ENCODE measurements at regions not wholly inside any gene's neighbourhood (a gene's known extent, or its start where the extent isn't known, plus 50 kb on each side); places are given as distances from the start of the nearest gene placed in this dataset.
"Not testable (repeated sequence)": the region's sequence is repeated elsewhere in the genome, so short reads cannot be mapped to it uniquely, and the experiment has no call there.

GRCh38 chr5:85621668-85622067, 996.1 kb upstream of the COX7C start:
- Histone ChIP-seq H3K27me3 (ENCODE audit: insufficient read depth, low read depth) (no peaks in the 10 kb centered on the region), H3K79me2 (ENCODE audit: low read depth) (no peaks in the 10 kb centered on the region), H2AFZ (no peak overlapping the region), H3K9me3 (ENCODE audit: insufficient read depth, low read depth) (no peaks in the 10 kb centered on the region), H4K20me1 (ENCODE audit: insufficient read depth) (no peaks in the 10 kb centered on the region), H3K9me2 (ENCODE audit: insufficient read depth) (peaks cover 3% of the 10 kb centered on the region; the same call in 1 of the 2 replicates), H3K4me3 (no peak overlapping the region), H3K36me3 (ENCODE audit: low read depth) (no peaks in the 10 kb centered on the region), H3F3A (ENCODE audit: insufficient read depth, low read depth) (no peaks in the 10 kb centered on the region), H3K4me2 (no peak overlapping the region), H3K27ac (no peak overlapping the region), H3K4me1 (replicated peaks; ENCODE audit: insufficient read depth) (no peaks in the 10 kb centered on the region)
- CTCF ChIA-PET, result no interaction called here
- POLR2A ChIA-PET (ENCODE audit: unreplicated experiment), result no interaction called here
- DNase-seq, result no peak
- intact Hi-C loops (cut with micrococcal nuclease; ENCODE audit: unreplicated experiment), result loop anchor here (10.0 kb wide), 1 partner anchor 97 kb away; no protein-coding TSS in a partner anchor
- BruUV-seq (replicated peaks), result no TSS peak
- no peak for TF ChIP-seq EZH2 (IDR thresholded peaks at IDR 0.05; ENCODE audit: low read depth)
- TF ChIP-seq CTCF (conservative IDR thresholded peaks at IDR 0.05), result no peak

- CTCF ChIA-PET, result no interaction called here
- H3K27ac ChIP-seq, result no peak overlapping the region
- intact Hi-C loops (cut with micrococcal nuclease; ENCODE audit: unreplicated experiment), result loop anchor here (10.0 kb wide), 1 partner anchor 103 kb away; no protein-coding TSS in a partner anchor
These were observed 989.6 kb upstream of the COX7C start for GRCh38 chr5:85628153-85628552.

GRCh38 chr5:85638495-85639125, 979.1 kb upstream of the COX7C start:
- H4K20me1 ChIP-seq (ENCODE audit: insufficient read depth); H3K9me2 ChIP-seq (ENCODE audit: insufficient read depth); H3K27me3 ChIP-seq (ENCODE audit: insufficient read depth, low read depth); H3F3A ChIP-seq (ENCODE audit: insufficient read depth, low read depth); CTCF ChIA-PET; BruUV-seq (replicated peaks); H3K79me2 ChIP-seq (ENCODE audit: low read depth); H3K4me1 ChIP-seq (replicated peaks; ENCODE audit: insufficient read depth); H3K27ac ChIP-seq; H3K36me3 ChIP-seq (ENCODE audit: low read depth); H3K9me3 ChIP-seq (ENCODE audit: insufficient read depth, low read depth); intact Hi-C loops (cut with micrococcal nuclease; ENCODE audit: unreplicated experiment); POLR2A ChIA-PET (ENCODE audit: unreplicated experiment): not testable (repeated sequence)
- peak overlapping the region; percentile 60 for H3K4me3 ChIP-seq
- peak overlapping the region; percentile 57 for H3K4me2 ChIP-seq
- H2AFZ ChIP-seq, result peak overlapping the region; percentile 78
- peak in 1 of 2 experiments; percentile 49 for DNase-seq

More at GRCh38 chr5:85628153-85628552, 989.6 kb upstream of the COX7C start:
- TF ChIP-seq EZH2 (IDR thresholded peaks at IDR 0.05; ENCODE audit: low read depth) (no peak), CTCF (conservative IDR thresholded peaks at IDR 0.05) (no peak)
- Histone ChIP-seq H3K36me3 (ENCODE audit: low read depth) (no peaks in the 10 kb centered on the region), H3K9me3 (ENCODE audit: insufficient read depth, low read depth) (no peaks in the 10 kb centered on the region), H3K9me2 (ENCODE audit: insufficient read depth) (no peaks in the 10 kb centered on the region), H3F3A (ENCODE audit: insufficient read depth, low read depth) (no peaks in the 10 kb centered on the region), H3K4me1 (replicated peaks; ENCODE audit: insufficient read depth) (no peaks in the 10 kb centered on the region), H3K4me3 (no peak overlapping the region), H2AFZ (no peak overlapping the region), H3K4me2 (no peak overlapping the region), H3K27me3 (ENCODE audit: insufficient read depth, low read depth) (no peaks in the 10 kb centered on the region), H4K20me1 (ENCODE audit: insufficient read depth) (no peaks in the 10 kb centered on the region), H3K79me2 (ENCODE audit: low read depth) (no peaks in the 10 kb centered on the region)
- no peak for DNase-seq
- no TSS peak for BruUV-seq (replicated peaks)
- POLR2A ChIA-PET (ENCODE audit: unreplicated experiment), result no interaction called here

GRCh38 chr5:85646036-85646435, 971.7 kb upstream of the COX7C start:
- POLR2A ChIA-PET (ENCODE audit: unreplicated experiment), result no interaction called here
- CTCF ChIA-PET, result no interaction called here
- TF ChIP-seq EZH2 (IDR thresholded peaks at IDR 0.05; ENCODE audit: low read depth) (no peak), CTCF (conservative IDR thresholded peaks at IDR 0.05) (no peak)

More at GRCh38 chr5:85646036-85646435, 971.7 kb upstream of the COX7C start:
- no peaks in the 10 kb centered on the region for H3K36me3 ChIP-seq (ENCODE audit: low read depth)
- H3K27me3 ChIP-seq (ENCODE audit: insufficient read depth, low read depth), result no peaks in the 10 kb centered on the region
- H3K4me3 ChIP-seq, result no peak overlapping the region
- H3K4me1 ChIP-seq (replicated peaks; ENCODE audit: insufficient read depth), result no peaks in the 10 kb centered on the region
- H3K27ac ChIP-seq, result no peak overlapping the region
- H3K79me2 ChIP-seq (ENCODE audit: low read depth), result no peaks in the 10 kb centered on the region
- H3K4me2 ChIP-seq, result no peak overlapping the region
- H3K9me2 ChIP-seq (ENCODE audit: insufficient read depth), result no peaks in the 10 kb centered on the region
- no peaks in the 10 kb centered on the region for H3F3A ChIP-seq (ENCODE audit: insufficient read depth, low read depth)
- intact Hi-C loops (cut with micrococcal nuclease; ENCODE audit: unreplicated experiment), result no loop called here
- no peak for DNase-seq
- H4K20me1 ChIP-seq (ENCODE audit: insufficient read depth), result no peaks in the 10 kb centered on the region
- H3K9me3 ChIP-seq (ENCODE audit: insufficient read depth, low read depth), result no peaks in the 10 kb centered on the region
- BruUV-seq (replicated peaks), result no TSS peak
- H2AFZ ChIP-seq, result no peak overlapping the region
